ENCODE measurements at regions not wholly inside any gene's neighbourhood (a gene's known extent, or its start where the extent isn't known, plus 50 kb on each side); places are given as distances from the start of the nearest gene placed in this dataset.
A peak's percentile ranks its signal among the peaks of the same experiment; 100 is the strongest.

DNA sequence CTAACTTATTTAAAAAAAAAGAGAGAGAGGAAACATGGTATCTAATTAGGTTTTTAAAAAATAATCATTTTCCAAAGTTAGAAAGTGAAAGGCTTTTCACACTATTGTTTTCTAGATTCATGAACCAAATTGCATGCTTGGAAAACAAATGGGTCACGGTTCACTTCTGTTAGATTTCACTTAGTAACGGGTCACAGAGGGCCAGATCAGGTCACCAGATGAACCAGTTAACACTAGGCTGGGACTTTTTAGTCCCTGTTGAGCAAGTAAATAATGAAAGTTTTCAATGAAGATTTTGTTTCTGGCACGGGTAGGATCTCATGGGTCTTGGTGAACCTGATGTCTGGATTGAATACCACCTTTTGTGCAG lies 207.2 kb upstream of the RFX3 start:
- no peaks in the 10 kb centered on the region for H4K20me1 ChIP-seq (ENCODE audit: insufficient read depth)
- H3K4me2 ChIP-seq (ENCODE audit: low read length) = peak overlapping the region; percentile 56
- no peaks in the 10 kb centered on the region for H3K27me3 ChIP-seq (ENCODE audit: insufficient read depth, low read length)
- no peaks in the 10 kb centered on the region for H3K36me3 ChIP-seq (ENCODE audit: control insufficient read depth in 1 of 2, insufficient read depth in 2 of 2, low read length in 2 of 2)
- H3K9ac ChIP-seq (ENCODE audit: low read length) = no peak overlapping the region
- H3K79me2 ChIP-seq (ENCODE audit: insufficient read depth, low read length) = no peaks in the 10 kb centered on the region
- CTCF ChIA-PET = interaction anchor here (1.0 to 1.8 kb wide), 9 partner anchors 11 to 635 kb away, joined by 3 to 12 read pairs (median 5); no protein-coding TSS in a partner anchor
- no peak overlapping the region for H3K4me3 ChIP-seq (replicated peaks in 1 of 2; ENCODE audit: low read depth in 1 of 2, low read length in 2 of 2)
- peaks cover 0 to 7% of the 10 kb centered on the region in 2 experiments; a peak in 2 of 4 replicates for H3K4me1 ChIP-seq (ENCODE audit: control insufficient read depth in 1 of 2, insufficient read depth in 2 of 2, low read length in 2 of 2)
- H3K9me3 ChIP-seq (ENCODE audit: control insufficient read depth in 1 of 2, insufficient read depth in 1 of 2, low read depth in 1 of 2, low read length in 2 of 2) = no peaks in the 10 kb centered on the region
- RAD21 ChIA-PET (ENCODE audit: low non-redundant PET in 1 of 2, low total read pairs in 2 of 2, uncharacterized antibody in 2 of 2, unreplicated experiment in 2 of 2) = interaction anchor here in 1 of 2 experiments (0.9 to 1.9 kb wide), 2 partner anchors 116 to 345 kb away, joined by 3 to 6 read pairs; no protein-coding TSS in a partner anchor
- ATAC-seq = no peak
- BruUV-seq (replicated peaks) = no TSS peak
- no peaks in the 10 kb centered on the region for H3K9me2 ChIP-seq (ENCODE audit: insufficient read depth)
- intact Hi-C loops (cut with micrococcal nuclease) = loop anchor here (2.0 to 5.0 kb wide), 4 partner anchors 266 to 584 kb away; no protein-coding TSS in a partner anchor
- no peak for DNase-seq (ENCODE audit: low read depth, low spot score)
- no peak overlapping the region for H3K27ac ChIP-seq (ENCODE audit: low read depth, low read length)
- TF ChIP-seq RAD21 (IDR thresholded peaks at IDR 0.05; ENCODE audit: low read depth) (no peak), ZNF274 (IDR thresholded peaks at IDR 0.05; ENCODE audit: low read depth, low read length) (no peak), CBX3 (IDR thresholded peaks at IDR 0.05; ENCODE audit: low read depth) (no peak), EGR1 (IDR thresholded peaks at IDR 0.05; ENCODE audit: low read depth) (no peak), EZH2 (IDR thresholded peaks at IDR 0.05) (no peak), FOSL1 (IDR thresholded peaks at IDR 0.05; ENCODE audit: low read depth) (no peak), EZH2phosphoT487 (IDR thresholded peaks at IDR 0.05; ENCODE audit: borderline replicate concordance) (no peak), YY1 (IDR thresholded peaks at IDR 0.05; ENCODE audit: extremely low read depth, insufficient replicate concordance, low read depth, low read length) (no peak), SIN3A (IDR thresholded peaks at IDR 0.05; ENCODE audit: low read depth) (no peak), SP1 (IDR thresholded peaks at IDR 0.05; ENCODE audit: low read depth) (no peak), CEBPB (IDR thresholded peaks at IDR 0.05; ENCODE audit: low read depth) (no peak), JUND (IDR thresholded peaks at IDR 0.05) (no peak), POLR2AphosphoS5 (IDR thresholded peaks at IDR 0.05; ENCODE audit: low read depth, low read length) (no peak), SRF (IDR thresholded peaks at IDR 0.05; ENCODE audit: low read depth) (no peak)
- TF ChIP-seq, protein P1, sequence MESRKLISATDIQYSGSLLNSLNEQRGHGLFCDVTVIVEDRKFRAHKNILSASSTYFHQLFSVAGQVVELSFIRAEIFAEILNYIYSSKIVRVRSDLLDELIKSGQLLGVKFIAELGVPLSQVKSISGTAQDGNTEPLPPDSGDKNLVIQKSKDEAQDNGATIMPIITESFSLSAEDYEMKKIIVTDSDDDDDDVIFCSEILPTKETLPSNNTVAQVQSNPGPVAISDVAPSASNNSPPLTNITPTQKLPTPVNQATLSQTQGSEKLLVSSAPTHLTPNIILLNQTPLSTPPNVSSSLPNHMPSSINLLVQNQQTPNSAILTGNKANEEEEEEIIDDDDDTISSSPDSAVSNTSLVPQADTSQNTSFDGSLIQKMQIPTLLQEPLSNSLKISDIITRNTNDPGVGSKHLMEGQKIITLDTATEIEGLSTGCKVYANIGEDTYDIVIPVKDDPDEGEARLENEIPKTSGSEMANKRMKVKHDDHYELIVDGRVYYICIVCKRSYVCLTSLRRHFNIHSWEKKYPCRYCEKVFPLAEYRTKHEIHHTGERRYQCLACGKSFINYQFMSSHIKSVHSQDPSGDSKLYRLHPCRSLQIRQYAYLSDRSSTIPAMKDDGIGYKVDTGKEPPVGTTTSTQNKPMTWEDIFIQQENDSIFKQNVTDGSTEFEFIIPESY (IDR thresholded peaks at IDR 0.05; ENCODE audit: extremely low read depth, insufficient replicate concordance, low read length) = no peak
- TF ChIP-seq, protein P2, sequence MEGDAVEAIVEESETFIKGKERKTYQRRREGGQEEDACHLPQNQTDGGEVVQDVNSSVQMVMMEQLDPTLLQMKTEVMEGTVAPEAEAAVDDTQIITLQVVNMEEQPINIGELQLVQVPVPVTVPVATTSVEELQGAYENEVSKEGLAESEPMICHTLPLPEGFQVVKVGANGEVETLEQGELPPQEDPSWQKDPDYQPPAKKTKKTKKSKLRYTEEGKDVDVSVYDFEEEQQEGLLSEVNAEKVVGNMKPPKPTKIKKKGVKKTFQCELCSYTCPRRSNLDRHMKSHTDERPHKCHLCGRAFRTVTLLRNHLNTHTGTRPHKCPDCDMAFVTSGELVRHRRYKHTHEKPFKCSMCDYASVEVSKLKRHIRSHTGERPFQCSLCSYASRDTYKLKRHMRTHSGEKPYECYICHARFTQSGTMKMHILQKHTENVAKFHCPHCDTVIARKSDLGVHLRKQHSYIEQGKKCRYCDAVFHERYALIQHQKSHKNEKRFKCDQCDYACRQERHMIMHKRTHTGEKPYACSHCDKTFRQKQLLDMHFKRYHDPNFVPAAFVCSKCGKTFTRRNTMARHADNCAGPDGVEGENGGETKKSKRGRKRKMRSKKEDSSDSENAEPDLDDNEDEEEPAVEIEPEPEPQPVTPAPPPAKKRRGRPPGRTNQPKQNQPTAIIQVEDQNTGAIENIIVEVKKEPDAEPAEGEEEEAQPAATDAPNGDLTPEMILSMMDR (IDR thresholded peaks at IDR 0.05 in 2 of 3, conservative IDR thresholded peaks at IDR 0.05 in 1 of 3; ENCODE audit: borderline replicate concordance in 1 of 3, insufficient read depth in 1 of 3, low read depth in 2 of 3, low read length in 2 of 3) = no peak
- TF ChIP-seq, protein P3, sequence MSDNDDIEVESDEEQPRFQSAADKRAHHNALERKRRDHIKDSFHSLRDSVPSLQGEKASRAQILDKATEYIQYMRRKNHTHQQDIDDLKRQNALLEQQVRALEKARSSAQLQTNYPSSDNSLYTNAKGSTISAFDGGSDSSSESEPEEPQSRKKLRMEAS (IDR thresholded peaks at IDR 0.05) = no peak
- TF ChIP-seq, protein P4, sequence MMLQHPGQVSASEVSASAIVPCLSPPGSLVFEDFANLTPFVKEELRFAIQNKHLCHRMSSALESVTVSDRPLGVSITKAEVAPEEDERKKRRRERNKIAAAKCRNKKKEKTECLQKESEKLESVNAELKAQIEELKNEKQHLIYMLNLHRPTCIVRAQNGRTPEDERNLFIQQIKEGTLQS (IDR thresholded peaks at IDR 0.05) = no peak
- TF ChIP-seq, protein P5, sequence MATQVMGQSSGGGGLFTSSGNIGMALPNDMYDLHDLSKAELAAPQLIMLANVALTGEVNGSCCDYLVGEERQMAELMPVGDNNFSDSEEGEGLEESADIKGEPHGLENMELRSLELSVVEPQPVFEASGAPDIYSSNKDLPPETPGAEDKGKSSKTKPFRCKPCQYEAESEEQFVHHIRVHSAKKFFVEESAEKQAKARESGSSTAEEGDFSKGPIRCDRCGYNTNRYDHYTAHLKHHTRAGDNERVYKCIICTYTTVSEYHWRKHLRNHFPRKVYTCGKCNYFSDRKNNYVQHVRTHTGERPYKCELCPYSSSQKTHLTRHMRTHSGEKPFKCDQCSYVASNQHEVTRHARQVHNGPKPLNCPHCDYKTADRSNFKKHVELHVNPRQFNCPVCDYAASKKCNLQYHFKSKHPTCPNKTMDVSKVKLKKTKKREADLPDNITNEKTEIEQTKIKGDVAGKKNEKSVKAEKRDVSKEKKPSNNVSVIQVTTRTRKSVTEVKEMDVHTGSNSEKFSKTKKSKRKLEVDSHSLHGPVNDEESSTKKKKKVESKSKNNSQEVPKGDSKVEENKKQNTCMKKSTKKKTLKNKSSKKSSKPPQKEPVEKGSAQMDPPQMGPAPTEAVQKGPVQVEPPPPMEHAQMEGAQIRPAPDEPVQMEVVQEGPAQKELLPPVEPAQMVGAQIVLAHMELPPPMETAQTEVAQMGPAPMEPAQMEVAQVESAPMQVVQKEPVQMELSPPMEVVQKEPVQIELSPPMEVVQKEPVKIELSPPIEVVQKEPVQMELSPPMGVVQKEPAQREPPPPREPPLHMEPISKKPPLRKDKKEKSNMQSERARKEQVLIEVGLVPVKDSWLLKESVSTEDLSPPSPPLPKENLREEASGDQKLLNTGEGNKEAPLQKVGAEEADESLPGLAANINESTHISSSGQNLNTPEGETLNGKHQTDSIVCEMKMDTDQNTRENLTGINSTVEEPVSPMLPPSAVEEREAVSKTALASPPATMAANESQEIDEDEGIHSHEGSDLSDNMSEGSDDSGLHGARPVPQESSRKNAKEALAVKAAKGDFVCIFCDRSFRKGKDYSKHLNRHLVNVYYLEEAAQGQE (IDR thresholded peaks at IDR 0.05; ENCODE audit: low read depth) = no peak
- POLR2A ChIA-PET = no interaction called here
- peak overlapping the region; percentile 98 for H2AFZ ChIP-seq (ENCODE audit: low read depth, low read length, poor library complexity, severe bottlenecking)
